CD14-positive monocyte (primary cell): ENCODE measurements at regions not wholly inside any gene's neighbourhood (a gene's known extent, or its start where the extent isn't known, plus 50 kb on each side); places are given as distances from the start of the nearest gene placed in this dataset.

ENCODE experiments used
- DNase-seq, 3 donors: peaks; one replicate each; pipeline ENCODE4 v3.0.0-alpha.2; 2011 to 2022
- H2AFZ ChIP-seq: 2 replicates; pipeline ENCODE4 v1.6.0; 2012; ENCODE audit warnings: mild to moderate bottlenecking, low read depth, low read length, inconsistent platforms; ENCODE audit not compliant: insufficient read depth, poor library complexity, severe bottlenecking
- H3K27ac ChIP-seq, 2 donors: 1 replicate in 1 of 2; 2 replicates in 1 of 2; pipeline ENCODE4 v1.5.1; 2012 to 2013; ENCODE audit warnings: low read length in 2 of 2, control low read depth in 1 of 2, inconsistent platforms in 1 of 2, low read depth in 1 of 2, mild to moderate bottlenecking in 1 of 2
- H3K27me3 ChIP-seq, 2 donors: one replicate each; pipeline versions ENCODE4 v1.6.0 to v1.6.1; 2011 to 2013; ENCODE audit warnings: low read length in 2 of 2; ENCODE audit not compliant: control insufficient read depth in 2 of 2, insufficient read depth in 2 of 2
- H3K36me3 ChIP-seq, 2 donors: replicated peaks in 1 of 2; 1 replicate in 1 of 2; 2 replicates in 1 of 2; pipeline versions ENCODE4 v1.5.1 to v1.6.1; 2012 to 2013; ENCODE audit warnings: low read length in 2 of 2, control low read depth in 1 of 2, inconsistent platforms in 1 of 2, mild to moderate bottlenecking in 1 of 2; ENCODE audit not compliant: insufficient read depth in 2 of 2, control insufficient read depth in 1 of 2
- H3K4me1 ChIP-seq, 2 donors: 1 replicate in 1 of 2; 2 replicates in 1 of 2; pipeline versions ENCODE4 v1.5.1 to v1.6.1; 2012 to 2013; ENCODE audit warnings: low read length in 2 of 2, control low read depth in 1 of 2, inconsistent platforms in 1 of 2, mild to moderate bottlenecking in 1 of 2, moderate library complexity in 1 of 2; ENCODE audit not compliant: insufficient read depth in 2 of 2, control insufficient read depth in 1 of 2
- H3K4me2 ChIP-seq: replicated peaks from 2 replicates; pipeline ENCODE3; 2012; ENCODE audit warnings: low read length, moderate library complexity, mild to moderate bottlenecking; ENCODE audit not compliant: poor library complexity, severe bottlenecking; ENCODE audit errors: extremely low read depth
- H3K4me3 ChIP-seq, 3 experiments: fragments of 200-600 bp in 1 of 3; sonication (generic) in 1 of 3; replicated peaks in 1 of 3; 1 replicate in 2 of 3; 2 replicates in 1 of 3; pipeline ENCODE4 v1.5.1; 2011 to 2013; ENCODE audit warnings: low read length in 3 of 3, mild to moderate bottlenecking in 3 of 3, control low read depth in 2 of 3, low read depth in 2 of 3, inconsistent platforms in 1 of 3, moderate library complexity in 1 of 3
- H3K79me2 ChIP-seq: 2 replicates; pipeline ENCODE4 v1.6.0; 2012; ENCODE audit warnings: mild to moderate bottlenecking, control low read depth, inconsistent platforms, low read length, moderate library complexity; ENCODE audit not compliant: insufficient read depth
- H3K9ac ChIP-seq: 2 replicates; pipeline ENCODE4 v1.6.0; 2017; ENCODE audit warnings: low read length, mild to moderate bottlenecking; ENCODE audit not compliant: insufficient read depth, poor library complexity, severe bottlenecking
- H3K9me3 ChIP-seq, 2 donors: replicated peaks in 1 of 2; 1 replicate in 1 of 2; 2 replicates in 1 of 2; pipeline versions ENCODE4 v1.5.1 to v1.6.1; 2012 to 2013; ENCODE audit warnings: low read length in 2 of 2, control low read depth in 1 of 2; ENCODE audit not compliant: control insufficient read depth in 1 of 2, insufficient read depth in 1 of 2
- H4K20me1 ChIP-seq: 2 replicates; pipeline ENCODE4 v1.6.0; 2012; ENCODE audit warnings: mild to moderate bottlenecking, low read length, control low read depth, moderate library complexity; ENCODE audit not compliant: insufficient read depth
- H3K27ac Mint-ChIP-seq, 7 donors: one replicate each; pipeline ENCODE4 v1.8.0; 2020; ENCODE audit warnings: mild to moderate bottlenecking in 7 of 7, mixed read lengths in 7 of 7, moderate library complexity in 6 of 7, inconsistent platforms in 2 of 7
- H3K27me3 Mint-ChIP-seq, 3 donors: one replicate each; pipeline ENCODE4 v1.8.0; 2021 to 2022; ENCODE audit warnings: low read depth in 3 of 3, mild to moderate bottlenecking in 3 of 3, mixed read lengths in 3 of 3, moderate library complexity in 3 of 3, inconsistent platforms in 1 of 3
- H3K36me3 Mint-ChIP-seq, 2 donors: one replicate each; pipeline ENCODE4 v1.8.0; 2020; ENCODE audit warnings: mixed read lengths in 2 of 2, inconsistent platforms in 1 of 2, mild to moderate bottlenecking in 1 of 2
- H3K4me1 Mint-ChIP-seq: one replicate; pipeline ENCODE4 v1.8.0; 2020; ENCODE audit warnings: mild to moderate bottlenecking, mixed read lengths
- H3K4me3 Mint-ChIP-seq, 2 donors: one replicate each; pipeline ENCODE4 v1.8.0; 2020; ENCODE audit warnings: mild to moderate bottlenecking in 2 of 2, mixed read lengths in 2 of 2, moderate library complexity in 1 of 2
- H3K9me3 Mint-ChIP-seq, 7 donors: one replicate each; pipeline ENCODE4 v1.8.0; 2020 to 2022; ENCODE audit warnings: mixed read lengths in 7 of 7, mild to moderate bottlenecking in 6 of 7, moderate library complexity in 6 of 7, inconsistent platforms in 2 of 7
- WGBS: methylation state at CpG from one replicate; pipeline ENCODE4 v1.1.5; 2013; ENCODE audit warnings: missing lambda C conversion rate; ENCODE audit not compliant: insufficient coverage; 5-methylcytosine and 5-hydroxymethylcytosine counted together
- intact Hi-C, 2 donors: fragments of 100-400 bp; cut with micrococcal nuclease; formaldehyde crosslinking; loops; one replicate each; pipeline versions ENCODE4 v1.15.0 to v1.15.1; 2023
- TF ChIP-seq, protein P1 (sequence below): fragments of 200-600 bp; IDR thresholded peaks from one replicate; pipeline ENCODE4 v1.8.0; 2022; ENCODE audit warnings: antibody characterized with exemption, mild to moderate bottlenecking

DNA sequence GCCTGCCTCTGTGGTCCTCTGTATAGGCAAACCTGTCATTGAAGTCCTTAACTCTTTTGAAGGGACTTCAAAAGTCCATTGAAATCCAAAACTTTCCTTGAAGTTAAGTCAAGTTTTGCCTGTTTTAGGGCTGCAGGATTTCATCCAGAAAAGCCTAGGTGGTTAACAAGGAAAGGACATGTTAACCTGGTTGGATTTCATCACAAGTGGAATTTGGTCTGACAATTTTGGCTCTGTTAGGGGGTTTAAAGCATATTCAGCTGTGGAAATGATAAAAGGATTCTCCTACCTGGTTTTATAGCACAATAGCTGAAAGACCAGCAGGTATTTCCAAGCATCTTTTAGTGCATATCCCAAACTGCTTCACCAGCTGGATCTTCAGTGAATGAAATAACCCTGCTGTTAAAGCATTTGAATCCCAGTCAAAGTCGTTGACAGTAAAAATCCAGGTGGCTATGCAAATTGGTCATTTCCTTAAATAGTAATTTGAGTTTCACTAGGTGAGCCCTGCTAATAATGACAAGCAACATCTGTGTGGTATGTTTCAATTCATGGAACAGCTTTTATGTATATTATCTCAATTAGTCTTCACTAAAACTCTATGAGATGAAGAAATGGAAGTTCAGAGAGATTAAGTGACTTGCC lies 400.5 kb downstream of the ETNK1 start:
- Histone ChIP-seq H3K9me3 (peaks cover 6 to 9% of the 10 kb centered on the region in 2 donors), H3K4me3 (no peak overlapping the region), H3K27ac (no peak overlapping the region), H3K4me2 (no peak overlapping the region), H3K4me1 (no peaks in the 10 kb centered on the region), H3K9ac (no peak overlapping the region), H3K79me2 (no peaks in the 10 kb centered on the region), H3K27me3 (no peaks in the 10 kb centered on the region), H4K20me1 (no peaks in the 10 kb centered on the region), H3K36me3 (no peaks in the 10 kb centered on the region), H2AFZ (no peak overlapping the region)
- peaks cover 0 to 1% (median 0%) of the 10 kb centered on the region in 3 donors for H3K27me3 Mint-ChIP-seq
- no peaks in the 10 kb centered on the region for H3K4me1 Mint-ChIP-seq
- H3K9me3 Mint-ChIP-seq = peaks cover 2 to 11% (median 8%) of the 10 kb centered on the region in 7 donors
- H3K27ac Mint-ChIP-seq = no peak overlapping the region
- intact Hi-C loops = no loop called here
- H3K36me3 Mint-ChIP-seq = no peaks in the 10 kb centered on the region
- H3K4me3 Mint-ChIP-seq = no peak overlapping the region
- DNase-seq = no peak
- WGBS = no CpG with 5 or more reads among the region's 1 CpG
- TF ChIP-seq, protein P1, sequence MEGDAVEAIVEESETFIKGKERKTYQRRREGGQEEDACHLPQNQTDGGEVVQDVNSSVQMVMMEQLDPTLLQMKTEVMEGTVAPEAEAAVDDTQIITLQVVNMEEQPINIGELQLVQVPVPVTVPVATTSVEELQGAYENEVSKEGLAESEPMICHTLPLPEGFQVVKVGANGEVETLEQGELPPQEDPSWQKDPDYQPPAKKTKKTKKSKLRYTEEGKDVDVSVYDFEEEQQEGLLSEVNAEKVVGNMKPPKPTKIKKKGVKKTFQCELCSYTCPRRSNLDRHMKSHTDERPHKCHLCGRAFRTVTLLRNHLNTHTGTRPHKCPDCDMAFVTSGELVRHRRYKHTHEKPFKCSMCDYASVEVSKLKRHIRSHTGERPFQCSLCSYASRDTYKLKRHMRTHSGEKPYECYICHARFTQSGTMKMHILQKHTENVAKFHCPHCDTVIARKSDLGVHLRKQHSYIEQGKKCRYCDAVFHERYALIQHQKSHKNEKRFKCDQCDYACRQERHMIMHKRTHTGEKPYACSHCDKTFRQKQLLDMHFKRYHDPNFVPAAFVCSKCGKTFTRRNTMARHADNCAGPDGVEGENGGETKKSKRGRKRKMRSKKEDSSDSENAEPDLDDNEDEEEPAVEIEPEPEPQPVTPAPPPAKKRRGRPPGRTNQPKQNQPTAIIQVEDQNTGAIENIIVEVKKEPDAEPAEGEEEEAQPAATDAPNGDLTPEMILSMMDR = no peak

DNA sequence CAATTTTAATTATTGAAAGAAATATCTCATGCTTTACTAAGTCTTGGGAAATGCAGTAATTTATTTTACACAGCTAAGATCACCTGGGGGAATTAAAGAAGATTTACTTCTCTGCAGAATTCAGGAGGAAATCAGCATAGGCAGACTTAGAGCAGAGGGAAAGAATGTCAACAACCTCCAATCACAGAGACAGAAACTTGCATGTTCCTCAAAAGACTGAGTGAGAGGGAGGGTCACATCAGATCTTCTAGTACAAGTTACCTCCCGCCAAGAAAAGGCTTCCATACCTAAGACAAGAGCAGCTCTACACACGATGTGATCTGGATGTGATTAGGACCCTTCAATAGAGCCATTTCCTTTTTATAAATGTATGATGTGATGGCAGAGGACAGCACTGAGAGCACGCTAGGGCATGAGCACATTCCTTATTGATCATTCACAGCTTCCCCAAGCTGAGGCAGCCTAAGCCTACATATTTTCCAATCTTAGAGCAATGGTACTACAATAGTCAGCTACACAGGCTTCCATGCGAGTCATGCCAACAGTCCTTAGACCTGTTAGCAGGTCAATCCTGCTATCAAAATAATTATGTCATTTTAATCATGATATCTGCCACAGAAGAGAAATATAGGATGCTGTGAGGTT lies 403.3 kb downstream of the ETNK1 start:
- no peaks in the 10 kb centered on the region for H3K79me2 ChIP-seq
- DNase-seq = no peak
- Mint-ChIP-seq H3K9me3 (peaks cover 0 to 8% (median 2%) of the 10 kb centered on the region in 7 donors), H3K36me3 (no peaks in the 10 kb centered on the region), H3K4me1 (no peaks in the 10 kb centered on the region), H3K27ac (no peak overlapping the region), H3K4me3 (no peak overlapping the region), H3K27me3 (peaks cover 0 to 4% (median 2%) of the 10 kb centered on the region in 3 donors)
- no peak overlapping the region for H3K9ac ChIP-seq
- H3K4me1 ChIP-seq = no peaks in the 10 kb centered on the region
- no peak overlapping the region for H2AFZ ChIP-seq
- peaks cover 0 to 1% of the 10 kb centered on the region in 2 donors for H3K9me3 ChIP-seq
- no peak overlapping the region for H3K4me3 ChIP-seq
- H3K27me3 ChIP-seq = no peaks in the 10 kb centered on the region
- no peak overlapping the region for H3K4me2 ChIP-seq
- WGBS = no CpG with 5 or more reads among the region's 4 CpGs
- TF ChIP-seq, protein P1 = no peak
- H3K27ac ChIP-seq = no peak overlapping the region
- H4K20me1 ChIP-seq = no peaks in the 10 kb centered on the region
- intact Hi-C loops = no loop called here
- H3K36me3 ChIP-seq = no peaks in the 10 kb centered on the region
